ENCODE measurements at regions not wholly inside any gene's neighbourhood (a gene's known extent, or its start where the extent isn't known, plus 50 kb on each side); places are given as distances from the start of the nearest gene placed in this dataset.
A peak's percentile ranks its signal among the peaks of the same experiment; 100 is the strongest.

DNA sequence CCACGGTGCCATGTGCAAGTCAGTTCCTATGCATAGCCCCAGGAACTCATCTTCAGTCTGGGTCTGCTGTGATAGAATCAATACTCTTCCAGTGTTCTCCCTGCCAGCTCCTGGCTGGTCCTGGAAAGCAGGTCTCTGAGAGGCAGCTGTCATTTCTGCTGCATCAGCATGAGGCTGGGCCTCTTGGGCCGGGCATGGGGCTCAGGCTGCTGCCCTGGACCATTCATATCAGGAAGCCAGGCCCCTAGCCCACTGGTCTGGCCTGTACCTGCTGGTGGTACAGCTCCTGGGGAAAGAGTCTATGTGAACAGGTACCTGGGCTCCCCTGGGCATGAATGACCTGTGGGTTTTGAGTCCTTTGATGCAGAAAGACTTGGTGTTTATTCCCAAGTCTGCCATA lies 173.6 kb upstream of the CSF3R start:
- H3K36me3 Mint-ChIP-seq = no peaks in the 10 kb centered on the region
- no peak overlapping the region for H3K4me3 Mint-ChIP-seq
- H3K27me3 Mint-ChIP-seq (ENCODE audit: low read depth in 3 of 3) = peaks cover 0 to 12% (median 10%) of the 10 kb centered on the region in 3 donors
- H3K27ac Mint-ChIP-seq = no peak overlapping the region
- DNase-seq = no peak
- no peaks in the 10 kb centered on the region for H3K9me3 Mint-ChIP-seq
- peaks cover 12 to 13% of the 10 kb centered on the region in 2 donors for H3K4me1 Mint-ChIP-seq

DNA sequence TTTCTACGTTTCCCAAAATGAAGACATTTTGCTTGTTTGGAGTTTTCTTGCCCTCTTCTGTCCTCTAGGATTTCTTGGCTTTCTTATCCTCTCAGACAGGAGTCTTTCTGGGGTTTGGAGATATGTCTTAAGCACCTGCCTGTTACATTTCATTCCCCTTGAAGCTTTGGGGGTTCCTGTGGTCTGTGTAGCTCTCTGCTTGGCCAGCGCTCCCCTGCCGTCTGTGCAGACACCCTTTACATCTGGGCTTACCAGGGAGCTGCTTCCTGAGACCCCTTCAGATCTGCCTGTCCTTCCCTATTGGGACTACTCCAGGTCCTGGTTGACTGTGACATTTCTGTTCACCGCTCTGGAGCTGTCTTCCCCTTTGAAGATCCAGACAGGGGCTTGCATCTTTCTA lies 171.9 kb upstream of the CSF3R start:
- H3K27me3 Mint-ChIP-seq (ENCODE audit: low read depth in 3 of 3) = peaks cover 0 to 17% (median 10%) of the 10 kb centered on the region in 3 donors
- DNase-seq = no peak
- no peaks in the 10 kb centered on the region for H3K36me3 Mint-ChIP-seq
- no peaks in the 10 kb centered on the region for H3K9me3 Mint-ChIP-seq
- H3K4me1 Mint-ChIP-seq = peaks cover 19 to 21% of the 10 kb centered on the region in 2 donors
- H3K27ac Mint-ChIP-seq = no peak overlapping the region
- no peak overlapping the region for H3K4me3 Mint-ChIP-seq

DNA sequence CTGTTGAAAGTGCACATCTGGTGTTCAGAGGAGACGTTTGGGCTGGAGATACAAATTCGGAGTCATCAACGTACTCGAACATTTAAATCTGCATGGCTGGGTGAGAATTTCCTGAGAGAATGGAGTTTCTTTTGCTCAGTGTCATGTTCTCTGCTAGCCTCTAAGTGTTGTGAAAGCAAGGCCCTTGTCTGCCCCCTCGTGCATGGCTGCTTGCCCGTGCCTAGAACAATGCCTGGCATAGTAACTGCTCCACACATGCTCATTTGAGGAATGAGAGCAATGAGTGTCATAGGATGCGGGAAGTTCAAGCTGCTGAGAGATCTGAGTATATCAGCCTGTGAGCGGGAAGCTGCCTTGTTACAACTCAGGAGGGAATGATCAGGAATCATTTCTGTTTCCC lies 171.1 kb upstream of the CSF3R start:
- peaks cover 19 to 21% of the 10 kb centered on the region in 2 donors for H3K4me1 Mint-ChIP-seq
- no peaks in the 10 kb centered on the region for H3K36me3 Mint-ChIP-seq
- no peak for DNase-seq
- H3K9me3 Mint-ChIP-seq = no peaks in the 10 kb centered on the region
- H3K27me3 Mint-ChIP-seq (ENCODE audit: low read depth in 3 of 3) = peaks cover 0 to 17% (median 10%) of the 10 kb centered on the region in 3 donors
- no peak overlapping the region for H3K4me3 Mint-ChIP-seq
- H3K27ac Mint-ChIP-seq = no peak overlapping the region

DNA sequence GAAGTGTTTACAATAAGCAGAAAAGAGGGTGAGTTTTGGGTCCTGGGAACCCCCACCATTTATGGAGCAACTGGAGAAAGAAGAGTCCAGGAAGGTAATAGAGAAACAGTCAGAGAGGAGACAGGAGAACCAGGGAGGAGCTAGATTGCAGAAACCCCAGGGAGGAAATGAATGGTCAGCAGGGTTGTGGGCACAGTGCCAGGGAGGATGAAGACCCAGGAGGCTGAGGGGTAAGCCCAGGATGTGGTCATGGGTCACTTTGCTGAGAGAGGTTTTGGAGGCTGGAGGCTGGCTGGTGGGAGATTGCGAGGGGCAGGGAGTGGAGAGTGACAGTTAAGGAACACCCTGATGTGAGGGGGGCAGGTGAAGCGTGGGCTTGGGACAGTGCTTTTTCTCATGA lies 169.9 kb upstream of the CSF3R start:
- Mint-ChIP-seq H3K27ac (peak overlapping the region in 2 of 6 donors; percentile 36 to 45), H3K4me1 (peaks cover 19 to 21% of the 10 kb centered on the region in 2 donors), H3K27me3 (ENCODE audit: low read depth in 3 of 3) (peaks cover 0 to 16% (median 13%) of the 10 kb centered on the region in 3 donors)

DNA sequence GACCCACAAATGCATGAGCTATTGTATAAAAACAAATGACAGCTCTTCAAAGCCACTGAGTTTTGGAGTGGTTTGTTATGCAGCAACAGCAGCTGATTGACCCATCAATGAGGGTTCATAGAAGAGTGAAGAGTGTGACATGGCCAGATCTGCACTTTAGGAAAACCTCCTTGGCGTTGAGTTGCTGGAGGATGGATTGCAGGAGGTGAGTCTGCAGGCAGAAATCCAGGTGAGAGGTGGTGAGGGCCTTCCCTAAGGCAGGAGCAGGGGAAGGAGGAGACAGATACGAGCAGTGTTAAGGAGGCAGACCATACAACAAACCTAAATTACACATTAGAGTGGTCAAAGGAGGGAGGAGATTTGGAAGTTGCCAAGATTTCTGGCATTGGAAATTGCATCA lies 169.3 kb upstream of the CSF3R start:
- no peak for DNase-seq
- H3K27me3 Mint-ChIP-seq (ENCODE audit: low read depth in 3 of 3) = peaks cover 0 to 18% (median 13%) of the 10 kb centered on the region in 3 donors
- H3K36me3 Mint-ChIP-seq = no peaks in the 10 kb centered on the region
- no peaks in the 10 kb centered on the region for H3K9me3 Mint-ChIP-seq
- peak overlapping the region in 1 of 5 donors; percentile 14 for H3K4me3 Mint-ChIP-seq
- no peak overlapping the region for H3K27ac Mint-ChIP-seq
- peaks cover 19 to 21% of the 10 kb centered on the region in 2 donors for H3K4me1 Mint-ChIP-seq

More for the DNA sequence above, 169.9 kb upstream of the CSF3R start:
- Mint-ChIP-seq H3K9me3 (no peaks in the 10 kb centered on the region), H3K36me3 (no peaks in the 10 kb centered on the region), H3K4me3 (peak overlapping the region in 3 of 5 donors; percentile 2 to 14 (median 5))
- DNase-seq = peak; percentile 14 to 30 (median 21)

DNA sequence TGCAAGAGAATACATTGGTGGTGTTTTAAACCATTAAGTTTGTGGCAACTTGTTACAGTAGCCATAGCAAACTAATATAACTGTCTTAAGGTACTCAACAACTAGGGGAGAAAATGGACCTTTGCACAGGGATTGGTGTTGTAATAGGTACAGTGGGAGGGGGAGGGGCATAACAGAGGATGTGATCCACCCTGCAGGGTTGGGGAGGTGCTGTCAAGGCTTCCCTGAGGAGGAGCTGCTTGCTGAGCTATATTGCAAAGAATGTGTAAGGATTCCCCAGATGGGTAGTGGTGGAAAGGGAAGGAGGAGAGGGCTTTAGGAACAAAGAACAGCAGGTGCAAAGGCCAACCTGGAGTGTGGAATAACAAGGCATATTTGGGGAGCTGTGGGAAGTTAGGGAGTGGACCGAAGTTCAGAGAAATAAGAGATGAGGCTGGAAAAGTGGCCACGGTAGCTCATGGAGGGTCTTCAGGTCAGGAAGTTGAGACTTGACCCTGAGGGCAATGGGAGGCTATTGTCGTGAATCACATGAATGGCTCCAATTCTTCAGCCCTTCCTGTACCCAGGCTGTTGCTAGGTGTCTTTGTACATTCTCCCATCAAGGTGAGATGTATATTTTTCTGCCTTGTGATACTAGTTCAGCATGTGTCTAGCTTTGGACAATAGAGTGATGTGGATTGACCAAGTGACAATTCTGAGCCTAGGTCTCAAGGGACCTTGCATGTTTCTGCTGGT lies 168.6 kb upstream of the CSF3R start:
- Mint-ChIP-seq H3K36me3 (no peaks in the 10 kb centered on the region), H3K27ac (no peak overlapping the region), H3K9me3 (no peaks in the 10 kb centered on the region), H3K4me1 (peaks cover 19 to 21% of the 10 kb centered on the region in 2 donors), H3K27me3 (ENCODE audit: low read depth in 3 of 3) (peaks cover 0 to 18% (median 13%) of the 10 kb centered on the region in 3 donors), H3K4me3 (no peak overlapping the region)
- no peak for DNase-seq

DNA sequence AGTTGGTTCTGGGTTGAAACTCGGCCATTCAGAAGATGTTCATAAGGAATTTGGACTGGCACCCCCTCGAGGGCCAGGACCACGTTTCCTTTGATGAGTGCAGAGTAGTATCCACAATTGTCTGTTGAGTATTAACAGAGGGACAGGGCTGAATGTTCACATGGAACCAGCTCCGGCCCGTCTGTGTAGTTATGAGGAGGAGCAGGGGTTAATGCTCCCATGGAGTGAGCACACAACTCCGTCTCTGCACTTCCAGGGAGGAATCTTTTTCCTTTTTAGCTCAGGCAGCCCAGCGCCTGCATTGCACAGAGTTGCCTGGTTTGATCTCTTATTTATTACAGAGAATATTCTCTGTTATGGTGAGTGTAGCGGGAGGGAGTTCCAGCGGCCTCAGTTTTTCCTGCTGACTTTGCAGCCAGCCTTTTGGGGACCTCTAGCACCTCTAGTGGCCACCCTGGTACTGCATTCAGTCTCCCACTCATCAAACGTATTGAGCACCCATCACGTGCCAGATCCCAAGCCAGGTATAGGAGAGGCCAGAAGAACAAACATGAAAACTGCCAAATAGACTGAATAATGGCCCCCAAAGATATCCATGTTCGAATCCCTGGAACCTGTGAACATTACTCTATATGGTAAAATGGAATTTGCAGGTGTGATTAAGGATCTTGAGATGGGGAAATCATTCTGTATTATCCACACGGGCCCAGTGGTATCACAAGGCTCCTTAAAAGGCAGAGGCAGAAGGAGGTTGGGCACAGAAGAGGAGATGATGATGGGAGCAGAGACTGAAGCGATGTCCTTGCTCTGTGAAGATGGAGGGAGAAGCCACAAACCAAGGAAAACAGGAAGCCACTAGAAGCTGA lies 167.7 kb upstream of the CSF3R start:
- DNase-seq = peak; percentile 24 to 42 (median 33)
- H3K27ac Mint-ChIP-seq = no peak overlapping the region
- no peaks in the 10 kb centered on the region for H3K36me3 Mint-ChIP-seq
- peaks cover 19 to 21% of the 10 kb centered on the region in 2 donors for H3K4me1 Mint-ChIP-seq
- H3K27me3 Mint-ChIP-seq (ENCODE audit: low read depth in 3 of 3) = peaks cover 0 to 14% (median 8%) of the 10 kb centered on the region in 3 donors
- H3K4me3 Mint-ChIP-seq = no peak overlapping the region
- H3K9me3 Mint-ChIP-seq = no peaks in the 10 kb centered on the region

DNA sequence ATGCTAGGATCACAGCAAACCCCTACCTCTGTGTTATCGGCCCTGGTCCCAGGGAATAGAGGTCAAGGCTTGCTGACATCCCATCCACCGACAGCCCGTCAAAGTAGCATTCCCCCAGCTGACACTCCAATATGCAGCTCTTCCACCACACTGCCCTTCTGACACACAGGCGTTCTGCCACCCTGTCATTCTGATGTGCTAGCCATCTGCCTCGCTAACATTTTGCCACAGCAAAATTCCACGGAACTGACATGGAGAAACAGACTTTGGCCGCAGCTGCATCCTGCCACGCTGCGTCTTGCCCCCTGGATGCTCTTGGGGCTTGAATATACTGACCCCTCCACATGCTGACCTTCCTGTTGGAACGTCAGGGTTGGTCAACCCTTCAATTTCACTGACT lies 163.2 kb upstream of the CSF3R start:
- H3K36me3 Mint-ChIP-seq = no peaks in the 10 kb centered on the region
- H3K27ac Mint-ChIP-seq = peak overlapping the region in 1 of 6 donors; percentile 12
- H3K4me3 Mint-ChIP-seq = no peak overlapping the region
- H3K4me1 Mint-ChIP-seq = peaks cover 5 to 7% of the 10 kb centered on the region in 2 donors
- H3K27me3 Mint-ChIP-seq (ENCODE audit: low read depth in 3 of 3) = peaks cover 0 to 13% (median 8%) of the 10 kb centered on the region in 3 donors
- no peak for DNase-seq
- peaks cover 0 to 2% (median 0%) of the 10 kb centered on the region in 6 donors for H3K9me3 Mint-ChIP-seq

DNA sequence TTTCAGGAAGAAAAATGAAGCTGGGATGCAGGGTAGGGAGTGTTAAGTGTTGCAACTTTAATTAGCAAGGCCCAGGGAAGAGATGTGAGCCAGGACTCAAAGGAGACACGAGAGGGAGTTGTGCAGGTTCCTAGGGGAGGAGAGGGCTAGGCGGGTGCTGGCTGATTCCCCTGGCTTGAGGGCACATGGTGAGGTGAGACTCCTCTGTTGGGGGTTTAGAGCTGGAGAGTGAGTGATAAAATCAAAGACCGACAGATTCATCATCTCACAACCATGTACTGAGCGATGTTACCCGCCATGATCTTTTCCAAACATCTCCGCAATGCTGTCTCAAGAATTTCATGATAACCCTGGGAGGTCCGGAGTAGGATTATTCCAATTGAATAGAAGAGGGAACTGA lies 161.8 kb upstream of the CSF3R start:
- no peaks in the 10 kb centered on the region for H3K4me1 Mint-ChIP-seq
- peaks cover 0 to 2% (median 0%) of the 10 kb centered on the region in 6 donors for H3K9me3 Mint-ChIP-seq
- no peak overlapping the region for H3K4me3 Mint-ChIP-seq
- no peak for DNase-seq
- H3K27ac Mint-ChIP-seq = no peak overlapping the region
- no peaks in the 10 kb centered on the region for H3K36me3 Mint-ChIP-seq
- H3K27me3 Mint-ChIP-seq (ENCODE audit: low read depth in 3 of 3) = peaks cover 1 to 10% (median 8%) of the 10 kb centered on the region in 3 donors

DNA sequence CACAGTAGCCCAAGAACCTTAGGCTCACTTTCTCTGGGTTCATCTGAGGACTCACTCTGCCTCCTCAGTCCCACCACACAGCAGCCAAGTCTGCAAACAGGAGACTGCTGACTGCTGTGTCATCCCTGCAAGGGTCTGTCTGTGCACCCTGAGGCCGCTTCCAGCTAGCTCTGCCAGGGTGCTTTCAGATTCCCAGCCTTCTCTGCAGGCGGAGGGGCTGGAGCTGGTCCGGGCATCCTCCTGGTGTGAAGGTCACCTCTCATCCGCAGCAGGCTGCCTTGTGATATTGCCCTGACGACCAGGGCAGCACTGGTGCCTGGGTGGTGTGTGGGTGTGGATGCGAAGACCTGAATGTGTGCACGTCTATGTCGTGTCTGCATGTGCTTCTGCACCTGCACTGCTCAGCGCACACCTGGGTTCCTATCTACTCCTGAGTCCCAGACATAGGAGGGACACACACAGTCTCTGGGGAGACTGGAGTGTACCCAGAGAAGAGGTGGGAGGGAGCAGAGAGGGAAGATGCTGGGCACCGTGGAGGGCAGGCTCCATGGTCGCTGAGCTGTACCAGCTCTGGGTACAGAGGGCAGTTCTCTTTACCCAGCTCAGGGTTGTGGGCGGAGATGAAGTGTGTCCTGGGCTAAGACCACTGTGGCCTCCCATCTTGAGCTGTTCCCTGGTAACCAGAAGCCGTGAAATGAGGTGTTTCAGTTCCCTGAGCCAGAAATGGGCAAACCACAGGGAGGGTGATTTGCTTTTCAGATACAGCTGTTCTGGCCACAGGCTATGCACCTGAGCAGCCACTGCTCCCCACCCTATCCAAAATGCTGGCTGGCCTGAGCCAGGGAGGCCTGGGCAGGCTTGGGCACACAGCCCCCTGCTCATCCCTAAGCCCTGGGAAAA lies 160.9 kb upstream of the CSF3R start:
- Mint-ChIP-seq H3K27me3 (ENCODE audit: low read depth in 3 of 3) (peaks cover 3 to 15% (median 12%) of the 10 kb centered on the region in 3 donors), H3K4me3 (no peak overlapping the region), H3K9me3 (peaks cover 0 to 2% (median 0%) of the 10 kb centered on the region in 6 donors), H3K4me1 (no peaks in the 10 kb centered on the region), H3K36me3 (no peaks in the 10 kb centered on the region), H3K27ac (no peak overlapping the region)
- no peak for DNase-seq

DNA sequence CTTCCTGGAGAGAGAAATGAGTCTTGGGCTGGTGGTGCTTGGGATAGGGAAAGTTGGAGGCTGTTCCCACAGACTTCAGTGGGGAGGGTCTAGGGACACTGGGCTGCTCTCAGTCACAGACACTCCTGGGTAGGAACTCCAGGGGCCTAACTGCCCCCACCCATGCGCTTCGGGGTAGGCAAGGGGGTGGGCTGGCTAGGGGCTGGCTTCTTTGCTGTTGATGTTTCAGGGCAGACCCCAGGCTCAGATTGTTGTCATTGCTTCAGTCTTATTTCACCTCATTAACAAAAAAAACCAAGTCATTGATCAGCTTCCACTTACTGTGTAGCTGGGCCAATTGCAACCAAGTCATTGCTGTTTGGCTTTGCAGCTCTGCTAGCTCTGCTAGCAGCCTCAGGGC lies 160.1 kb upstream of the CSF3R start:
- Mint-ChIP-seq H3K4me3 (no peak overlapping the region), H3K4me1 (no peaks in the 10 kb centered on the region), H3K27ac (no peak overlapping the region), H3K27me3 (ENCODE audit: low read depth in 3 of 3) (peaks cover 3 to 13% (median 10%) of the 10 kb centered on the region in 3 donors), H3K36me3 (no peaks in the 10 kb centered on the region), H3K9me3 (peaks cover 0 to 2% (median 0%) of the 10 kb centered on the region in 6 donors)
- no peak for DNase-seq

DNA sequence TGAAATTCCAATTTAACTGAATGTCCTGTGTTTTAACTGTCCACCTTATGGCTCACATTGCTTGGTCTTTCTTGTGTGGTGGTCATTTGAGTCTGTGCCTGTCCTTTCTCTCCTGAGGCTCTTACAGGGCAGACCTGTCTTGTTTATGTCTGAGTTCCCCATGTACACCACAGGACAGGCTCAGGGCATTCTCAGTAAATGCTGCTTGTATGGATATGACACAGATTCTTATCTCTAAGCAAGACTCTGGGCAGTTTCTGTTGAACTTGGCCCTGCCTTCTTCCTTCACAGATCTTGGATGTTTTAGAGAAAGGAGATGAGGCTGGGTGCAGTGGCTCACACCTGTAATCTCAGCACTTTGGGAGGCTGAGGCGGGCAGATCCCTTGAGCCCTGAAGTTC lies 159.1 kb upstream of the CSF3R start:
- DNase-seq = no peak
- H3K9me3 Mint-ChIP-seq = peaks cover 0 to 2% (median 0%) of the 10 kb centered on the region in 6 donors
- no peaks in the 10 kb centered on the region for H3K36me3 Mint-ChIP-seq
- H3K4me3 Mint-ChIP-seq = no peak overlapping the region
- no peaks in the 10 kb centered on the region for H3K4me1 Mint-ChIP-seq
- no peak overlapping the region for H3K27ac Mint-ChIP-seq
- H3K27me3 Mint-ChIP-seq (ENCODE audit: low read depth in 3 of 3) = peaks cover 3 to 12% (median 8%) of the 10 kb centered on the region in 3 donors

DNA sequence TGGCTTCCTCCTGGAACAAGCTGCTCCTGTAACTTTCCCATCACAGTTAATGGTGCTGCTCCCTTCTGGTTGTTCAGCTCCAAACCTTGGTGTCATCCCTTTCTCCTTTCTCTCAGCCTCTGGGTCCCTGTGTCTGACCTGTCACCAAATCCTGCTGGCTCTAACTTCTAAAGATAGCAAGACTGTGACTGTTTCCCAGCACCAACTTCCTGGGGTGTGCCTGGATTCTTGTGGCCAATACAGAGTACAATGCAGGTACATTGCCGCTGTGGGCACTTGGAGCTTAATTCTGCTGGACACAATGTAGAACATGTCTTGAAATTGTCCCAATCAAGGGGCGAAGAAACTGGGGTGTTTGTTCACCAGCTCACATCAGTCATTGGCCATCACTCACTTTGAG lies 156.7 kb upstream of the CSF3R start:
- H3K27ac Mint-ChIP-seq = no peak overlapping the region
- H3K4me3 Mint-ChIP-seq = no peak overlapping the region
- no peaks in the 10 kb centered on the region for H3K4me1 Mint-ChIP-seq
- H3K36me3 Mint-ChIP-seq = no peaks in the 10 kb centered on the region
- DNase-seq = no peak
- H3K9me3 Mint-ChIP-seq = no peaks in the 10 kb centered on the region
- peaks cover 3 to 9% (median 8%) of the 10 kb centered on the region in 3 donors for H3K27me3 Mint-ChIP-seq (ENCODE audit: low read depth in 3 of 3)
